ENCODE measurements at regions not wholly inside any gene's neighbourhood (a gene's known extent, or its start where the extent isn't known, plus 50 kb on each side); places are given as distances from the start of the nearest gene placed in this dataset.

GRCh38 chr13:85653681-85654080 is 145.5 kb downstream of the SLITRK6 start:
- H3K4me1 Mint-ChIP-seq = no peaks in the 10 kb centered on the region
- ATAC-seq (ENCODE audit: low read depth) = no peak

GRCh38 chr13:85652491-85652890 is 146.7 kb downstream of the SLITRK6 start:
- CTCF ChIA-PET = no interaction called here
- H3K9me3 Mint-ChIP-seq = peaks cover 7% of the 10 kb centered on the region
- H3K36me3 Mint-ChIP-seq (ENCODE audit: low read depth) = no peaks in the 10 kb centered on the region
- DNase-seq = no peak
- TF ChIP-seq CTCF (IDR thresholded peaks at IDR 0.05) = no peak
- no peak for ATAC-seq (ENCODE audit: low read depth)
- no peak overlapping the region for H3K27ac Mint-ChIP-seq
- POLR2A ChIA-PET = no interaction called here
- no peaks in the 10 kb centered on the region for H3K27me3 Mint-ChIP-seq
- intact Hi-C loops (cut with micrococcal nuclease) = no loop called here
- no peaks in the 10 kb centered on the region for H3K4me1 Mint-ChIP-seq
- no peak overlapping the region for H3K4me3 Mint-ChIP-seq

More at GRCh38 chr13:85653681-85654080, 145.5 kb downstream of the SLITRK6 start:
- CTCF ChIA-PET = no interaction called here
- POLR2A ChIA-PET = no interaction called here
- Mint-ChIP-seq H3K4me3 (no peak overlapping the region), H3K27me3 (no peaks in the 10 kb centered on the region), H3K9me3 (peaks cover 7% of the 10 kb centered on the region), H3K36me3 (ENCODE audit: low read depth) (no peaks in the 10 kb centered on the region), H3K27ac (no peak overlapping the region)
- no peak for DNase-seq
- TF ChIP-seq CTCF (IDR thresholded peaks at IDR 0.05) = no peak
- intact Hi-C loops (cut with micrococcal nuclease) = no loop called here

- Mint-ChIP-seq H3K27ac (no peak overlapping the region), H3K4me3 (no peak overlapping the region), H3K36me3 (ENCODE audit: low read depth) (no peaks in the 10 kb centered on the region), H3K4me1 (no peaks in the 10 kb centered on the region), H3K27me3 (no peaks in the 10 kb centered on the region), H3K9me3 (peaks cover 5% of the 10 kb centered on the region)
- ATAC-seq (ENCODE audit: low read depth) (no peak), DNase-seq (no peak)
- TF ChIP-seq CTCF (IDR thresholded peaks at IDR 0.05) = no peak
- CTCF ChIA-PET = no interaction called here
- intact Hi-C loops (cut with micrococcal nuclease) = no loop called here
- POLR2A ChIA-PET = no interaction called here
Measured at GRCh38 chr13:85651440-85651839, 147.8 kb downstream of the SLITRK6 start.

- no peaks in the 10 kb centered on the region for H3K36me3 Mint-ChIP-seq (ENCODE audit: low read depth)
- ChIA-PET POLR2A (no interaction called here), CTCF (no interaction called here)
- H3K9me3 Mint-ChIP-seq = peaks cover 5% of the 10 kb centered on the region
- no peak overlapping the region for H3K27ac Mint-ChIP-seq
- H3K4me1 Mint-ChIP-seq = no peaks in the 10 kb centered on the region
- no peak for TF ChIP-seq CTCF (IDR thresholded peaks at IDR 0.05)
- no peak overlapping the region for H3K4me3 Mint-ChIP-seq
- no peaks in the 10 kb centered on the region for H3K27me3 Mint-ChIP-seq
- intact Hi-C loops (cut with micrococcal nuclease) = no loop called here
- DNase-seq (no peak), ATAC-seq (ENCODE audit: low read depth) (no peak)
Measured at GRCh38 chr13:85650613-85651012, 148.6 kb downstream of the SLITRK6 start.

- ChIA-PET CTCF (no interaction called here), POLR2A (no interaction called here)
- ATAC-seq (ENCODE audit: low read depth) = no peak
Measured at GRCh38 chr13:85640727-85641126, 158.5 kb downstream of the SLITRK6 start.

More at GRCh38 chr13:85640727-85641126, 158.5 kb downstream of the SLITRK6 start:
- Mint-ChIP-seq H3K4me3 (no peak overlapping the region), H3K4me1 (no peaks in the 10 kb centered on the region), H3K36me3 (ENCODE audit: low read depth) (no peaks in the 10 kb centered on the region), H3K27ac (no peak overlapping the region), H3K9me3 (no peaks in the 10 kb centered on the region), H3K27me3 (no peaks in the 10 kb centered on the region)
- TF ChIP-seq CTCF (IDR thresholded peaks at IDR 0.05) = no peak
- intact Hi-C loops (cut with micrococcal nuclease) = no loop called here
- DNase-seq = no peak

Measured in activated B cell treated with CpG ODN at 0.5 μM for 24 hours (primary cell).